ENCODE measurements at regions not wholly inside any gene's neighbourhood (a gene's known extent, or its start where the extent isn't known, plus 50 kb on each side); places are given as distances from the start of the nearest gene placed in this dataset.
A peak's percentile ranks its signal among the peaks of the same experiment; 100 is the strongest.

GRCh38 chr21:28742527-28742926, 250.2 kb downstream of the LTN1 start:
- DNase-seq (ENCODE audit: low read depth), result peak; percentile 93
- H3K4me3 ChIP-seq (ENCODE audit: low read depth, low read length), result no peak overlapping the region
- peak; percentile 38 for TF ChIP-seq CTCF (IDR thresholded peaks at IDR 0.05; ENCODE audit: insufficient read depth, low read length)

- no peak overlapping the region for H3K4me3 ChIP-seq (ENCODE audit: low read depth, low read length)
- TF ChIP-seq CTCF (IDR thresholded peaks at IDR 0.05; ENCODE audit: insufficient read depth, low read length), result no peak
- no peak for DNase-seq (ENCODE audit: low read depth)
These were observed 252.6 kb downstream of the LTN1 start for GRCh38 chr21:28740125-28740524.

- no peak for DNase-seq (ENCODE audit: low read depth)
- TF ChIP-seq CTCF (IDR thresholded peaks at IDR 0.05; ENCODE audit: insufficient read depth, low read length), result no peak
- H3K4me3 ChIP-seq (ENCODE audit: low read depth, low read length), result no peak overlapping the region
These were observed 253.8 kb downstream of the LTN1 start for GRCh38 chr21:28738882-28739281.

GRCh38 chr21:28738420-28738704, 254.3 kb downstream of the LTN1 start:
- DNase-seq (ENCODE audit: low read depth), result no peak
- no peak overlapping the region for H3K4me3 ChIP-seq (ENCODE audit: low read depth, low read length)
- no peak for TF ChIP-seq CTCF (IDR thresholded peaks at IDR 0.05; ENCODE audit: insufficient read depth, low read length)

GRCh38 chr21:28737674-28738419, 254.8 kb downstream of the LTN1 start:
- peak; percentile 73 for DNase-seq (ENCODE audit: low read depth)
- TF ChIP-seq CTCF (IDR thresholded peaks at IDR 0.05; ENCODE audit: insufficient read depth, low read length), result no peak
- H3K4me3 ChIP-seq (ENCODE audit: low read depth, low read length), result no peak overlapping the region

- TF ChIP-seq CTCF (IDR thresholded peaks at IDR 0.05; ENCODE audit: insufficient read depth, low read length), result no peak
- DNase-seq (ENCODE audit: low read depth), result no peak
These were observed 258.0 kb downstream of the LTN1 start for GRCh38 chr21:28734522-28735175.

More at GRCh38 chr21:28734522-28735175, 258.0 kb downstream of the LTN1 start:
- H3K4me3 ChIP-seq (ENCODE audit: low read depth, low read length), result no peak overlapping the region
